Peyer's patch (tissue), 4 donors: ENCODE measurements at regions not wholly inside any gene's neighbourhood (a gene's known extent, or its start where the extent isn't known, plus 50 kb on each side); places are given as distances from the start of the nearest gene placed in this dataset.

ENCODE experiments used
- DNase-seq, 3 donors: peaks; one replicate each; pipeline ENCODE4 v3.0.0-alpha.2; 2017 to 2019
- H3K27ac ChIP-seq, 4 donors: fragments of 200-600 bp; sonication (generic); one replicate each; pipeline ENCODE4 v1.5.1; 2016 to 2019
- H3K27me3 ChIP-seq, 2 donors: fragments of 200-600 bp; sonication (generic); one replicate each; pipeline ENCODE4 v1.5.1; 2019
- H3K36me3 ChIP-seq, 3 donors: fragments of 200-600 bp; sonication (generic); one replicate each; pipeline ENCODE4 v1.5.1; 2016 to 2019
- H3K4me1 ChIP-seq, 4 donors: fragments of 200-600 bp; sonication (generic); one replicate each; pipeline ENCODE4 v1.5.1; 2016 to 2019
- H3K4me3 ChIP-seq, 4 donors: fragments of 200-600 bp; sonication (generic); 1 replicate in 3 of 4; 2 replicates in 1 of 4; pipeline ENCODE4 v1.5.1; 2016 to 2019; ENCODE audit warnings: mild to moderate bottlenecking in 1 of 4
- H3K9me3 ChIP-seq, 4 donors: fragments of 200-600 bp; sonication (generic); one replicate each; pipeline ENCODE4 v1.5.1; 2016 to 2019; ENCODE audit warnings: mild to moderate bottlenecking in 1 of 4
- POLR2A ChIP-seq, 2 donors: fragments of 450-650 bp; IDR thresholded peaks; one replicate each; pipeline ENCODE4 v1.5.1; 2017; ENCODE audit warnings: antibody characterized with exemption in 2 of 2, mild to moderate bottlenecking in 2 of 2, moderate library complexity in 2 of 2
- TF ChIP-seq, protein P1 (sequence below), 6 experiments: fragments of 450-650 bp in 4 of 6; fragments of 200-600 bp in 2 of 6; sonication (generic) in 1 of 6; IDR thresholded peaks; one replicate each; pipeline ENCODE4 v1.5.1; 2017 to 2019; ENCODE audit warnings: antibody characterized with exemption in 6 of 6, mild to moderate bottlenecking in 3 of 6, moderate library complexity in 1 of 6

DNA sequence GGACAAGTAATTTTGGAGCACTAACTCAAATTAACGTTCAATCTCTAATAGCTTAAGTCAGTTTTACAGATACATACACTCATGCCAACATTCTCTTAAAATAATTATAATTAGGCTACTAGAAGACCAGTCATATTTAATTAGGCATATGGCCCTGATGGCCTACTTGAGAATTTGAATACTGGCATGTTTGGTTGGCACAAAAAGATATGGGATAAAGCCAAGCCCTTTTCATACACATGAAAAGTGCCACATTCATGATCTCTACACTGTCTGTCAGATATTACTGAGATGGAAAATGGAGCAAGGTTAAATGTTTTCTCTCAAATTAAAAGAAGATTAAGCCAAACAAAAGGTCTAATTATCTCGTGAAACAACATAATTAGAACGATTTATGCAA, 1091.0 kb downstream of the C4orf33 start:
- Histone ChIP-seq H3K4me3 (no peak overlapping the region), H3K9me3 (no peaks in the 10 kb centered on the region), H3K36me3 (no peaks in the 10 kb centered on the region), H3K4me1 (no peaks in the 10 kb centered on the region), H3K27me3 (no peaks in the 10 kb centered on the region), H3K27ac (no peak overlapping the region)
- DNase-seq: no peak
- TF ChIP-seq, protein P1, sequence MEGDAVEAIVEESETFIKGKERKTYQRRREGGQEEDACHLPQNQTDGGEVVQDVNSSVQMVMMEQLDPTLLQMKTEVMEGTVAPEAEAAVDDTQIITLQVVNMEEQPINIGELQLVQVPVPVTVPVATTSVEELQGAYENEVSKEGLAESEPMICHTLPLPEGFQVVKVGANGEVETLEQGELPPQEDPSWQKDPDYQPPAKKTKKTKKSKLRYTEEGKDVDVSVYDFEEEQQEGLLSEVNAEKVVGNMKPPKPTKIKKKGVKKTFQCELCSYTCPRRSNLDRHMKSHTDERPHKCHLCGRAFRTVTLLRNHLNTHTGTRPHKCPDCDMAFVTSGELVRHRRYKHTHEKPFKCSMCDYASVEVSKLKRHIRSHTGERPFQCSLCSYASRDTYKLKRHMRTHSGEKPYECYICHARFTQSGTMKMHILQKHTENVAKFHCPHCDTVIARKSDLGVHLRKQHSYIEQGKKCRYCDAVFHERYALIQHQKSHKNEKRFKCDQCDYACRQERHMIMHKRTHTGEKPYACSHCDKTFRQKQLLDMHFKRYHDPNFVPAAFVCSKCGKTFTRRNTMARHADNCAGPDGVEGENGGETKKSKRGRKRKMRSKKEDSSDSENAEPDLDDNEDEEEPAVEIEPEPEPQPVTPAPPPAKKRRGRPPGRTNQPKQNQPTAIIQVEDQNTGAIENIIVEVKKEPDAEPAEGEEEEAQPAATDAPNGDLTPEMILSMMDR (IDR thresholded peaks at IDR 0.05): no peak
- no peak for TF ChIP-seq POLR2A (IDR thresholded peaks at IDR 0.05)

GRCh38 chr4:130187587-130187986, 1091.6 kb downstream of the C4orf33 start:
- no peak overlapping the region for H3K27ac ChIP-seq

GRCh38 chr4:130192787-130193186, 1096.8 kb downstream of the C4orf33 start:
- H3K36me3 ChIP-seq: no peaks in the 10 kb centered on the region
- no peak for TF ChIP-seq POLR2A (IDR thresholded peaks at IDR 0.05)
- TF ChIP-seq, protein P1 (IDR thresholded peaks at IDR 0.05): no peak
- no peaks in the 10 kb centered on the region for H3K9me3 ChIP-seq
- DNase-seq: no peak
- no peaks in the 10 kb centered on the region for H3K4me1 ChIP-seq
- no peak overlapping the region for H3K27ac ChIP-seq
- no peak overlapping the region for H3K4me3 ChIP-seq
- H3K27me3 ChIP-seq: no peaks in the 10 kb centered on the region

More at GRCh38 chr4:130187587-130187986, 1091.6 kb downstream of the C4orf33 start:
- Histone ChIP-seq H3K4me3 (no peak overlapping the region), H3K27me3 (no peaks in the 10 kb centered on the region), H3K4me1 (no peaks in the 10 kb centered on the region), H3K36me3 (no peaks in the 10 kb centered on the region), H3K9me3 (no peaks in the 10 kb centered on the region)
- DNase-seq: no peak
- TF ChIP-seq POLR2A (IDR thresholded peaks at IDR 0.05): no peak
- TF ChIP-seq, protein P1 (IDR thresholded peaks at IDR 0.05): no peak

GRCh38 chr4:130197946-130198345, 1102.0 kb downstream of the C4orf33 start:
- no peaks in the 10 kb centered on the region for H3K4me1 ChIP-seq
- no peak for DNase-seq
- H3K4me3 ChIP-seq: no peak overlapping the region
- no peak overlapping the region for H3K27ac ChIP-seq
- TF ChIP-seq POLR2A (IDR thresholded peaks at IDR 0.05): no peak
- TF ChIP-seq, protein P1 (IDR thresholded peaks at IDR 0.05): no peak
- H3K27me3 ChIP-seq: no peaks in the 10 kb centered on the region
- H3K36me3 ChIP-seq: no peaks in the 10 kb centered on the region
- H3K9me3 ChIP-seq: peaks cover 0 to 9% (median 4%) of the 10 kb centered on the region in 4 donors

DNA sequence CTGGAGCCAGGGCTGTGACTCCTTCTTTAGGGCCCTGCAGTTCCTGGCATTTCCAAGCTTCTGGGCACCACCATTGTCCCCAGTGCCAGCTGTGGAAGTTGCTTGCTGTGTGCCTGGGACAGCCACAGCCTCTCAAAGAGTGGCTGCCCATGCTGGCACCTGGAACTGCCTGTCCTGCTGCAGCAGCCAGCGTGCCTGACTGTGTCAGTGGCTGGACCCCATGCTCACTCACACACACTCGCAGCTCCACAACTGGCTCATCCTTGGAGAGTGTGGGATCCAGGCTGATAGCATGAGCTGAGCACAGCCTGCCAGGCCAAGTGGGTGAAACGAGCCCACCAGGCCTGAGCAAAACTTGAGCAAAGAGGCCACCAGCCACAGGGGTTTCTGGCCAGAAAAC, 1107.6 kb downstream of the C4orf33 start:
- Histone ChIP-seq H3K27ac (no peak overlapping the region), H3K9me3 (peaks cover 0 to 9% (median 4%) of the 10 kb centered on the region in 4 donors), H3K27me3 (no peaks in the 10 kb centered on the region), H3K4me3 (no peak overlapping the region), H3K4me1 (no peaks in the 10 kb centered on the region), H3K36me3 (no peaks in the 10 kb centered on the region)
- TF ChIP-seq, protein P1 (IDR thresholded peaks at IDR 0.05): no peak
- no peak for TF ChIP-seq POLR2A (IDR thresholded peaks at IDR 0.05)
- no peak for DNase-seq

DNA sequence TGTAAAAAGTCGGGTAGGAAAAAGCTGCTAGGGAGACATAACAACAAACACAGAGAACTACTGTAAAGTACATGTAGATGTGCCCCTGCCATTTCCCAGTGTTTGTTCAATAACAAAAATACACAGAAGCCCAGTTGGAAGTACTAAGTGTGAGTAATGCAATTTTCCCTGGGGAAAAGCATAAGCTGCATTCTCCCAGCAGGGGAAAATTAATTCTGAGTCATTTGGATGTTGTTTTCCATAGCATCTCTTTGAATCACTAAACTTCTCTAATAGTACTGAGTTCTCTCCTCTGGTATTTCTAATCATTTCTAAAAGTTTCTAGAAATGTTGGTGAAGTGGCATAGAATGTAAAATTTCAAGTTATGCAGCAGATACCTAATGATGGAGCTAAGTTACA, 1114.9 kb downstream of the C4orf33 start:
- Histone ChIP-seq H3K9me3 (no peaks in the 10 kb centered on the region), H3K27me3 (no peaks in the 10 kb centered on the region), H3K4me3 (no peak overlapping the region), H3K4me1 (no peaks in the 10 kb centered on the region), H3K27ac (no peak overlapping the region), H3K36me3 (no peaks in the 10 kb centered on the region)
- DNase-seq: no peak
- TF ChIP-seq POLR2A (IDR thresholded peaks at IDR 0.05): no peak
- TF ChIP-seq, protein P1 (IDR thresholded peaks at IDR 0.05): no peak
